Testis (tissue), 2 donors: ENCODE measurements at regions not wholly inside any gene's neighbourhood (a gene's known extent, or its start where the extent isn't known, plus 50 kb on each side); places are given as distances from the start of the nearest gene placed in this dataset.

Experiments
- POLR2A ChIP-seq: fragments of 450-650 bp; IDR thresholded peaks from one replicate; pipeline ENCODE4 v1.6.1; 2017; ENCODE audit warnings: antibody characterized with exemption, mild to moderate bottlenecking, moderate library complexity
- TF ChIP-seq, protein P1 (sequence below), 3 experiments: fragments of 450-650 bp in 2 of 3; fragments of 200-600 bp in 1 of 3; sonication (generic) in 1 of 3; IDR thresholded peaks; one replicate each; pipeline ENCODE4 v1.5.1; 2016 to 2019; ENCODE audit warnings: antibody characterized with exemption in 3 of 3, mild to moderate bottlenecking in 2 of 3, moderate library complexity in 1 of 3

- TF ChIP-seq, protein P1, sequence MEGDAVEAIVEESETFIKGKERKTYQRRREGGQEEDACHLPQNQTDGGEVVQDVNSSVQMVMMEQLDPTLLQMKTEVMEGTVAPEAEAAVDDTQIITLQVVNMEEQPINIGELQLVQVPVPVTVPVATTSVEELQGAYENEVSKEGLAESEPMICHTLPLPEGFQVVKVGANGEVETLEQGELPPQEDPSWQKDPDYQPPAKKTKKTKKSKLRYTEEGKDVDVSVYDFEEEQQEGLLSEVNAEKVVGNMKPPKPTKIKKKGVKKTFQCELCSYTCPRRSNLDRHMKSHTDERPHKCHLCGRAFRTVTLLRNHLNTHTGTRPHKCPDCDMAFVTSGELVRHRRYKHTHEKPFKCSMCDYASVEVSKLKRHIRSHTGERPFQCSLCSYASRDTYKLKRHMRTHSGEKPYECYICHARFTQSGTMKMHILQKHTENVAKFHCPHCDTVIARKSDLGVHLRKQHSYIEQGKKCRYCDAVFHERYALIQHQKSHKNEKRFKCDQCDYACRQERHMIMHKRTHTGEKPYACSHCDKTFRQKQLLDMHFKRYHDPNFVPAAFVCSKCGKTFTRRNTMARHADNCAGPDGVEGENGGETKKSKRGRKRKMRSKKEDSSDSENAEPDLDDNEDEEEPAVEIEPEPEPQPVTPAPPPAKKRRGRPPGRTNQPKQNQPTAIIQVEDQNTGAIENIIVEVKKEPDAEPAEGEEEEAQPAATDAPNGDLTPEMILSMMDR (IDR thresholded peaks at IDR 0.05): no peak
- TF ChIP-seq POLR2A: no peak
Measured at GRCh38 chr12:75905922-75906321, 125.7 kb downstream of the PHLDA1 start.
